ENCODE measurements at regions not wholly inside any gene's neighbourhood (a gene's known extent, or its start where the extent isn't known, plus 50 kb on each side); places are given as distances from the start of the nearest gene placed in this dataset.
"Not testable (repeated sequence)": the region's sequence is repeated elsewhere in the genome, so short reads cannot be mapped to it uniquely, and the experiment has no call there.

DNA sequence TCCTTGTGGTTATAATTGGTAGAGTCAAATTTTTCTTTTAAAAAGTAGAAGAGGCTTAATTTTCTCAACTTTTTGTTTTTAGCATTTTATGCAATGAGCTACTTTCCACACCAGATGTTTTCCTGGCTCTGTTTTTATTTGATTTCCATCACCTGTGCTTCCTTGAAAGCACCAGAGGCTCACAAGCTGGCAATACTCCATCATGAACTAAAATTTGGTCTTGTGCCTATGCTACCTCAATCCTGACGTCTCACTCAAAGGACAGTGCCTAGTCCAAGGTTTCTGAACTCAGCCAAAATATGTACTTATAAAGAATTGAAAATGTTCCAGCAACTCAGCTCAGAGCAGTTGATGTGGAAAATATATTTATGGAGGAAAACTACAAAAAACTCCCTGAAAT is 914.0 kb upstream of the PRKX start:
- no peak for TF ChIP-seq EZH2 (IDR thresholded peaks at IDR 0.05; ENCODE audit: low read length)
- TF ChIP-seq, protein P1, sequence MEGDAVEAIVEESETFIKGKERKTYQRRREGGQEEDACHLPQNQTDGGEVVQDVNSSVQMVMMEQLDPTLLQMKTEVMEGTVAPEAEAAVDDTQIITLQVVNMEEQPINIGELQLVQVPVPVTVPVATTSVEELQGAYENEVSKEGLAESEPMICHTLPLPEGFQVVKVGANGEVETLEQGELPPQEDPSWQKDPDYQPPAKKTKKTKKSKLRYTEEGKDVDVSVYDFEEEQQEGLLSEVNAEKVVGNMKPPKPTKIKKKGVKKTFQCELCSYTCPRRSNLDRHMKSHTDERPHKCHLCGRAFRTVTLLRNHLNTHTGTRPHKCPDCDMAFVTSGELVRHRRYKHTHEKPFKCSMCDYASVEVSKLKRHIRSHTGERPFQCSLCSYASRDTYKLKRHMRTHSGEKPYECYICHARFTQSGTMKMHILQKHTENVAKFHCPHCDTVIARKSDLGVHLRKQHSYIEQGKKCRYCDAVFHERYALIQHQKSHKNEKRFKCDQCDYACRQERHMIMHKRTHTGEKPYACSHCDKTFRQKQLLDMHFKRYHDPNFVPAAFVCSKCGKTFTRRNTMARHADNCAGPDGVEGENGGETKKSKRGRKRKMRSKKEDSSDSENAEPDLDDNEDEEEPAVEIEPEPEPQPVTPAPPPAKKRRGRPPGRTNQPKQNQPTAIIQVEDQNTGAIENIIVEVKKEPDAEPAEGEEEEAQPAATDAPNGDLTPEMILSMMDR (optimal IDR thresholded peaks at IDR 0.05 in 1 of 3, IDR thresholded peaks at IDR 0.05 in 1 of 3, conservative IDR thresholded peaks at IDR 0.05 in 1 of 3; ENCODE audit: extremely low read depth in 1 of 3, insufficient read depth in 2 of 3, low read length in 3 of 3), result no peak
- Histone ChIP-seq H3K9ac (ENCODE audit: control insufficient read depth, extremely low read depth, insufficient read depth, low read length) (no peak overlapping the region), H3K36me3 (ENCODE audit: control insufficient read depth in 2 of 2, extremely low read depth in 1 of 2, insufficient read depth in 2 of 2, low read length in 2 of 2) (no peaks in the 10 kb centered on the region), H3K27ac (ENCODE audit: control insufficient read depth, insufficient read depth, low read length) (no peak overlapping the region), H3K27me3 (ENCODE audit: control insufficient read depth, extremely low read depth, insufficient read depth, low read length) (no peaks in the 10 kb centered on the region), H4K20me1 (ENCODE audit: control insufficient read depth, extremely low read depth, insufficient read depth, low read length) (no peaks in the 10 kb centered on the region), H3K4me2 (ENCODE audit: control insufficient read depth, extremely low read depth, insufficient read depth, low read depth, low read length) (no peak overlapping the region), H3K9me3 (ENCODE audit: control insufficient read depth, low read depth, low read length) (no peaks in the 10 kb centered on the region), H2AFZ (ENCODE audit: control insufficient read depth, low read length) (no peak overlapping the region), H3K79me2 (ENCODE audit: control insufficient read depth, insufficient read depth, low read length) (no peaks in the 10 kb centered on the region), H3K4me3 (ENCODE audit: control insufficient read depth in 2 of 3, extremely low read depth in 1 of 3, insufficient read depth in 2 of 3, low read depth in 1 of 3, low read length in 3 of 3) (no peak overlapping the region), H3K4me1 (ENCODE audit: control insufficient read depth, extremely low read depth, insufficient read depth, low read length) (no peaks in the 10 kb centered on the region), H3K9me1 (ENCODE audit: control insufficient read depth, extremely low read depth, insufficient read depth, low read length) (no peaks in the 10 kb centered on the region)
- no peak for FAIRE-seq
- dilution Hi-C loops (cut with MboI; ENCODE audit: extremely low pct_ligation_motif_present, low sequenced_read_pairs), result no loop called here
- no peak for DNase-seq (ENCODE audit: low read depth, low spot score)

DNA sequence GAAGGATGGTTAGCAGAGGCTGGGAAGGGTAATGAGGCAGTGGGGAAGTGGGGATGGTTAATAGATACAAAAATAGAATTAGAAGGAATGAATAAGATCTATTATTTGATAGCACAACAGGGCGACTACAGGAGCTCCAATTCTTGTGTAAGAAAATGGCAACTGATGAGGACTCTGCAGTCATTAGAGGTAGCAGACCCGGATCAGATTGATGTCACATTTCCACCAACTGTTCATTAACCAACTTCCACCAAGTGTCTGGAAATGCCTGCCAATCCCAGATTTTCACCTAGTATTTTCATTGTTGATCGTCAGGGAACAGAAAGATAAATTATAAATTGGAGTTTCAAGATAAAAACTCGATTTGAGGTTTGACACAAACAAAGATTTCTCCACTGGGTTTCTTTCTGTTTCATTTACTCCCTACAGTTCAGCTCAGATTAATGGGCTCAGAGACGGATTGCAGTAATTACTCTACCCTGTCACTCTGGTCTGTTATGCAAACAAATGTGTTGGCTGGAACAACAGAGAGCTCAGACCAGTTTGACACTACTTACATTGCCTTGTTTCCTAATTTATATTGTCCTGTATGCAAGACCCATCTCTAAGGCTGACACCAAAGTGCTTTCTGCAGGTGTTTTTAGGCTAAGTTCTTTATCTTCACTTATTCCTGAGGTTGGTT is 909.2 kb upstream of the PRKX start:
- Histone ChIP-seq H3K27me3 (ENCODE audit: control insufficient read depth, extremely low read depth, insufficient read depth, low read length) (no peaks in the 10 kb centered on the region), H4K20me1 (ENCODE audit: control insufficient read depth, extremely low read depth, insufficient read depth, low read length) (no peaks in the 10 kb centered on the region), H3K9ac (ENCODE audit: control insufficient read depth, extremely low read depth, insufficient read depth, low read length) (no peak overlapping the region), H3K4me3 (ENCODE audit: control insufficient read depth in 2 of 3, extremely low read depth in 1 of 3, insufficient read depth in 2 of 3, low read depth in 1 of 3, low read length in 3 of 3) (no peak overlapping the region), H3K4me2 (ENCODE audit: control insufficient read depth, extremely low read depth, insufficient read depth, low read depth, low read length) (no peak overlapping the region), H3K4me1 (ENCODE audit: control insufficient read depth, extremely low read depth, insufficient read depth, low read length) (no peaks in the 10 kb centered on the region), H2AFZ (ENCODE audit: control insufficient read depth, low read length) (no peak overlapping the region), H3K9me1 (ENCODE audit: control insufficient read depth, extremely low read depth, insufficient read depth, low read length) (no peaks in the 10 kb centered on the region), H3K9me3 (ENCODE audit: control insufficient read depth, low read depth, low read length) (no peaks in the 10 kb centered on the region), H3K27ac (ENCODE audit: control insufficient read depth, insufficient read depth, low read length) (no peak overlapping the region), H3K79me2 (ENCODE audit: control insufficient read depth, insufficient read depth, low read length) (no peaks in the 10 kb centered on the region), H3K36me3 (ENCODE audit: control insufficient read depth in 2 of 2, extremely low read depth in 1 of 2, insufficient read depth in 2 of 2, low read length in 2 of 2) (no peaks in the 10 kb centered on the region)
- DNase-seq (ENCODE audit: low read depth, low spot score) (no peak), FAIRE-seq (no peak)
- dilution Hi-C loops (cut with MboI; ENCODE audit: extremely low pct_ligation_motif_present, low sequenced_read_pairs), result no loop called here
- no peak for TF ChIP-seq EZH2 (IDR thresholded peaks at IDR 0.05; ENCODE audit: low read length)
- TF ChIP-seq, protein P1 (optimal IDR thresholded peaks at IDR 0.05 in 1 of 3, IDR thresholded peaks at IDR 0.05 in 1 of 3, conservative IDR thresholded peaks at IDR 0.05 in 1 of 3; ENCODE audit: extremely low read depth in 1 of 3, insufficient read depth in 2 of 3, low read length in 3 of 3), result no peak

DNA sequence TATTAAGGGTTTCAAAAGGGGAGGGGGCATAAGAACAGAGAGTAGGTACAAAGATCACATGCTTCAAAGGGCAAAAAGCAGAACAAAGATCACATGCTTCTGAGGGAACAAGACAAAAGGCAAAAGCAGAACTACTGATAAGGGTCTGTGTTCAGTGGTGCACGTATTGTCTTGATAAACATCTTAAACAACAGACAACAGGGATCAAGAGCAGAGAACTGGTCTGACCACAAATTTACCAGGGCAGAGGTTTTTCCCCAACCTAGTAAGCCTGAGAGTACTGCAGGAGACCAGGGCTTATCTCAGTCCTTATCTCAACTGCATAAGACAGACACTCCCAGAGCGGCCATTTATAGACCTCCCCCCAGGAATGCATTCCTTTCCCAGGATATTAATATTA is 900.2 kb upstream of the PRKX start:
- H3K4me2 ChIP-seq (ENCODE audit: control insufficient read depth, extremely low read depth, insufficient read depth, low read depth, low read length); H3K9ac ChIP-seq (ENCODE audit: control insufficient read depth, extremely low read depth, insufficient read depth, low read length); H3K4me1 ChIP-seq (ENCODE audit: control insufficient read depth, extremely low read depth, insufficient read depth, low read length); H3K4me3 ChIP-seq (ENCODE audit: control insufficient read depth in 2 of 3, extremely low read depth in 1 of 3, insufficient read depth in 2 of 3, low read depth in 1 of 3, low read length in 3 of 3); dilution Hi-C loops (cut with MboI; ENCODE audit: extremely low pct_ligation_motif_present, low sequenced_read_pairs); FAIRE-seq; H3K9me1 ChIP-seq (ENCODE audit: control insufficient read depth, extremely low read depth, insufficient read depth, low read length); H3K27me3 ChIP-seq (ENCODE audit: control insufficient read depth, extremely low read depth, insufficient read depth, low read length); H3K36me3 ChIP-seq (ENCODE audit: control insufficient read depth in 2 of 2, extremely low read depth in 1 of 2, insufficient read depth in 2 of 2, low read length in 2 of 2); DNase-seq (ENCODE audit: low read depth, low spot score); H4K20me1 ChIP-seq (ENCODE audit: control insufficient read depth, extremely low read depth, insufficient read depth, low read length); H3K79me2 ChIP-seq (ENCODE audit: control insufficient read depth, insufficient read depth, low read length); H2AFZ ChIP-seq (ENCODE audit: control insufficient read depth, low read length); H3K27ac ChIP-seq (ENCODE audit: control insufficient read depth, insufficient read depth, low read length); H3K9me3 ChIP-seq (ENCODE audit: control insufficient read depth, low read depth, low read length): not testable (repeated sequence)
